ENCODE measurements at regions not wholly inside any gene's neighbourhood (a gene's known extent, or its start where the extent isn't known, plus 50 kb on each side); places are given as distances from the start of the nearest gene placed in this dataset.
A peak's percentile ranks its signal among the peaks of the same experiment; 100 is the strongest.
"Not testable (repeated sequence)": the region's sequence is repeated elsewhere in the genome, so short reads cannot be mapped to it uniquely, and the experiment has no call there.

GRCh38 chr7:82631998-82632397, 188.4 kb upstream of the CACNA2D1 start:
- intact Hi-C loops (cut with DNase I), result no loop called here
- DNase-seq (ENCODE audit: missing footprints), result no peak
- ATAC-seq, result no peak

GRCh38 chr7:82629583-82629982, 186.0 kb upstream of the CACNA2D1 start:
- ATAC-seq (no peak), DNase-seq (ENCODE audit: missing footprints) (no peak)
- intact Hi-C loops (cut with DNase I), result no loop called here

GRCh38 chr7:82625377-82625776, 181.8 kb upstream of the CACNA2D1 start:
- no peak for DNase-seq (ENCODE audit: missing footprints)
- ATAC-seq, result no peak
- intact Hi-C loops (cut with DNase I), result no loop called here

- DNase-seq (ENCODE audit: missing footprints) (no peak), ATAC-seq (no peak)
- intact Hi-C loops (cut with DNase I), result no loop called here
Measured at GRCh38 chr7:82624965-82625364, 181.4 kb upstream of the CACNA2D1 start.

GRCh38 chr7:82624337-82624736, 180.8 kb upstream of the CACNA2D1 start:
- ATAC-seq (no peak), DNase-seq (ENCODE audit: missing footprints) (no peak)
- intact Hi-C loops (cut with DNase I), result no loop called here

- ATAC-seq (no peak), DNase-seq (ENCODE audit: missing footprints) (no peak)
- intact Hi-C loops (cut with DNase I), result no loop called here
Measured at GRCh38 chr7:82623812-82624211, 180.2 kb upstream of the CACNA2D1 start.

- ATAC-seq (no peak), DNase-seq (ENCODE audit: missing footprints) (no peak)
- intact Hi-C loops (cut with DNase I), result no loop called here
Measured at GRCh38 chr7:82617156-82617555, 173.6 kb upstream of the CACNA2D1 start.

GRCh38 chr7:82616059-82616728, 172.6 kb upstream of the CACNA2D1 start:
- intact Hi-C loops (cut with DNase I), result no loop called here
- no peak for DNase-seq (ENCODE audit: missing footprints)
- ATAC-seq, result peak; percentile 34

GRCh38 chr7:82615527-82615926, 171.9 kb upstream of the CACNA2D1 start:
- intact Hi-C loops (cut with DNase I), result no loop called here
- no peak for DNase-seq (ENCODE audit: missing footprints)
- no peak for ATAC-seq

GRCh38 chr7:82609746-82610145, 166.2 kb upstream of the CACNA2D1 start:
- intact Hi-C loops (cut with DNase I), result no loop called here
- DNase-seq (ENCODE audit: missing footprints) (no peak), ATAC-seq (no peak)

- no peak for DNase-seq (ENCODE audit: missing footprints)
- intact Hi-C loops (cut with DNase I), result no loop called here
- no peak for ATAC-seq
Measured at GRCh38 chr7:82605247-82605864, 161.8 kb upstream of the CACNA2D1 start.

GRCh38 chr7:82602066-82602465, 158.5 kb upstream of the CACNA2D1 start:
- no peak for DNase-seq (ENCODE audit: missing footprints)
- intact Hi-C loops (cut with DNase I), result no loop called here
- ATAC-seq, result no peak

- ATAC-seq (no peak), DNase-seq (ENCODE audit: missing footprints) (no peak)
- intact Hi-C loops (cut with DNase I), result no loop called here
Measured at GRCh38 chr7:82600531-82600930, 157.0 kb upstream of the CACNA2D1 start.

- intact Hi-C loops (cut with DNase I), result no loop called here
- DNase-seq (ENCODE audit: missing footprints) (no peak), ATAC-seq (no peak)
Measured at GRCh38 chr7:82599895-82600294, 156.3 kb upstream of the CACNA2D1 start.

GRCh38 chr7:82598958-82599357, 155.4 kb upstream of the CACNA2D1 start:
- ATAC-seq (no peak), DNase-seq (ENCODE audit: missing footprints) (no peak)
- intact Hi-C loops (cut with DNase I), result no loop called here

- ATAC-seq; intact Hi-C loops (cut with DNase I); DNase-seq (ENCODE audit: missing footprints): not testable (repeated sequence)
Measured at GRCh38 chr7:82595795-82596194, 152.2 kb upstream of the CACNA2D1 start.

GRCh38 chr7:82595176-82595575, 151.6 kb upstream of the CACNA2D1 start:
- no peak for DNase-seq (ENCODE audit: missing footprints)
- no peak for ATAC-seq
- intact Hi-C loops (cut with DNase I), result no loop called here

- intact Hi-C loops (cut with DNase I), result no loop called here
- no peak for DNase-seq (ENCODE audit: missing footprints)
- ATAC-seq, result no peak
Measured at GRCh38 chr7:82594665-82595064, 151.1 kb upstream of the CACNA2D1 start.

- intact Hi-C loops (cut with DNase I), result no loop called here
- DNase-seq (ENCODE audit: missing footprints), result no peak
- ATAC-seq, result no peak
Measured at GRCh38 chr7:82593780-82594179, 150.2 kb upstream of the CACNA2D1 start.

- intact Hi-C loops (cut with DNase I), result no loop called here
- ATAC-seq, result no peak
- no peak for DNase-seq (ENCODE audit: missing footprints)
Measured at GRCh38 chr7:82592416-82592815, 148.8 kb upstream of the CACNA2D1 start.

- ATAC-seq (no peak), DNase-seq (ENCODE audit: missing footprints) (no peak)
- intact Hi-C loops (cut with DNase I), result loop anchor here (10.0 kb wide), 2 partner anchors 414 to 1084 kb away; no protein-coding TSS in a partner anchor
Measured at GRCh38 chr7:82579047-82579446, 135.5 kb upstream of the CACNA2D1 start.

Data from Right ventricle myocardium inferior (tissue), 1 donor.